PC-3 (cell line): ENCODE measurements at regions not wholly inside any gene's neighbourhood (a gene's known extent, or its start where the extent isn't known, plus 50 kb on each side); places are given as distances from the start of the nearest gene placed in this dataset.

Experiments used
- ATAC-seq: fragments of 200-7000 bp; cut with Tn5 transposase; 2 replicates; pipeline ENCODE4 v1.9.1; 2020; ENCODE audit warnings: mild to moderate bottlenecking, moderate library complexity
- BruUV-seq: library from RNA; stranded (reverse); fragments of 400-500 nt; replicated peaks from 2 replicates; lab custom pipeline; 2021; lab: Mats Ljungman, UMichigan
- CTCF ChIA-PET: fragments of 300-600 bp; sonication (Branson Sonifier 250); formaldehyde crosslinking; loops from one replicate; lab custom pipeline; 2022; ENCODE audit warnings: antibody characterized with exemption; lab: Charles Lee
- POLR2A ChIA-PET: fragments of 300-600 bp; sonication (Branson Sonifier 250); formaldehyde crosslinking; loops from one replicate; lab custom pipeline; 2022; ENCODE audit warnings: antibody characterized with exemption; ENCODE audit not compliant: unreplicated experiment; lab: Charles Lee
- DNase-seq: peaks from one replicate; pipeline ENCODE4 v3.0.0-alpha.2; 2015
- H2AFZ ChIP-seq: fragments of 300-600 bp; sonication (generic); 2 replicates; pipeline ENCODE4 v1.6.0; 2016; ENCODE audit warnings: antibody characterized with exemption, low read length
- H3F3A ChIP-seq: fragments of 300-600 bp; sonication (generic); one replicate; pipeline ENCODE4 v1.6.0; 2017; ENCODE audit warnings: antibody characterized with exemption, low read length, control low read depth, mild to moderate bottlenecking; ENCODE audit not compliant: unreplicated experiment
- H3K27ac ChIP-seq: fragments of 300-600 bp; sonication (generic); 2 replicates; pipeline ENCODE4 v1.5.1; 2016; ENCODE audit warnings: mild to moderate bottlenecking, low read length
- H3K27me3 ChIP-seq: fragments of 300-600 bp; sonication (generic); 2 replicates; pipeline ENCODE4 v1.6.1; 2016; ENCODE audit warnings: low read length, mixed read lengths
- H3K36me3 ChIP-seq: fragments of 300-600 bp; sonication (generic); 2 replicates; pipeline ENCODE4 v1.6.1; 2016; ENCODE audit warnings: low read depth, mixed run types, low read length, mixed read lengths
- H3K4me1 ChIP-seq: fragments of 300-600 bp; sonication (generic); 2 replicates; pipeline ENCODE4 v1.5.1; 2016; ENCODE audit warnings: low read length; ENCODE audit not compliant: insufficient read depth
- H3K4me2 ChIP-seq: fragments of 300-600 bp; sonication (generic); 2 replicates; pipeline ENCODE4 v1.6.0; 2016; ENCODE audit warnings: low read length
- H3K4me3 ChIP-seq: fragments of 300-600 bp; sonication (generic); 2 replicates; pipeline ENCODE4 v1.5.1; 2016; ENCODE audit warnings: mild to moderate bottlenecking, low read length, mixed read lengths
- H3K79me2 ChIP-seq: fragments of 300-600 bp; sonication (generic); 2 replicates; pipeline ENCODE4 v1.6.1; 2017; ENCODE audit warnings: low read length, mixed read lengths
- H3K9ac ChIP-seq: fragments of 300-600 bp; sonication (generic); 2 replicates; pipeline ENCODE4 v1.6.0; 2016; ENCODE audit warnings: mild to moderate bottlenecking, low read length
- H3K9me2 ChIP-seq: fragments of 300-600 bp; sonication (generic); replicated peaks from 2 replicates; pipeline ENCODE4 v1.6.1; 2016; ENCODE audit warnings: mixed run types, low read length, mixed read lengths
- H3K9me3 ChIP-seq: fragments of 300-600 bp; sonication (generic); 2 replicates; pipeline ENCODE4 v1.6.1; 2016; ENCODE audit warnings: low read length, mixed read lengths
- H4K20me1 ChIP-seq: fragments of 300-600 bp; sonication (generic); 2 replicates; pipeline ENCODE4 v1.6.1; 2016; ENCODE audit warnings: low read length, mixed read lengths
- EZH2 ChIP-seq: fragments of 300-600 bp; sonication (generic); IDR thresholded peaks from one replicate; pipeline ENCODE4 v1.6.1; 2017; ENCODE audit warnings: antibody characterized with exemption, mild to moderate bottlenecking, low read length; ENCODE audit not compliant: unreplicated experiment
- EZH2phosphoT487 ChIP-seq: fragments of 300-600 bp; sonication (generic); IDR thresholded peaks from 2 replicates; pipeline ENCODE4 v1.6.1; 2018; ENCODE audit warnings: mild to moderate bottlenecking, antibody characterized with exemption, low read length, borderline replicate concordance
- intact Hi-C: fragments of 100-400 bp; cut with micrococcal nuclease; formaldehyde crosslinking; loops from 2 replicates; pipeline ENCODE4 v1.9.0; 2023
- TF ChIP-seq, protein P1 (sequence below): fragments of 300-600 bp; sonication (generic); conservative IDR thresholded peaks from 2 replicates; pipeline ENCODE4 v1.5.1; 2017; ENCODE audit warnings: antibody characterized with exemption, low read depth, mild to moderate bottlenecking, low read length

DNA sequence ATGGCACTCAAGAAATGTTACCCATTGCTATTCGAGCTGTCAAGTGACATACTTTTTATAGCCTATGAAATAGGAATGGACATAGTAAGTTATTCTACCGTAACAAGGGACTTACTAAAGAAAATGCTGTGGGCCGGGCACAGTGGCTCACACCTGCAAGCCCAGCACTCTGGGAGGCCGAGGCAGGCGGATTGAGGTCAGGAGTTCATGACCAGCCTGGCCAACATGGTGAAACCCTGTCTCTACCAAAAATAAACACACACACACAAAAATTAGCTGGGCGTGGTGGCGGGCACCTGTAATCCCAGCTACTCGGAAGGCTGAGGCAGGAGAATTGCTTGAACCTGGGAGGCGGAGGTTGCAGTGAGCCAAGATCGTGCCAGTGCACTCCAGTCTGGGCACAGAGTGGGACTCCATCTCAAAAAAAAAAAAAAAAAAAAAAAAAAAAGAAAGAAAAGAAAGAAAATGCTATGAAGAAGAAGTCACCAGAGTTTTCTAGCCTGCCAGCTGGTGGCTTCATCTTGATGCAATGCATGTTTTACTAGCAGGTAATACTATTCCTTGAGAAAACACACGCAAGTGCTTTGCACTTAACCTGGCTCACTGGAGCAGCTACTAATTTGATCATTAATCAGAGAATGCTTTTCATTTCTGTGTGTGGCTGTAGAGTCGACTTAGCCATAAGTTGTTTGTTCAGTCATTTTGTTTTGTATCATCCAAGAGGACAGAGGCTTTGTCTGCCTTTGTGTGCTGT is 166.7 kb upstream of the MYL2 start:
- ATAC-seq (no peak), DNase-seq (no peak)
- POLR2A ChIA-PET: no interaction called here
- intact Hi-C loops: no loop called here
- H4K20me1 ChIP-seq: no peaks in the 10 kb centered on the region
- no peaks in the 10 kb centered on the region for H3K36me3 ChIP-seq
- no peaks in the 10 kb centered on the region for H3K79me2 ChIP-seq
- H2AFZ ChIP-seq: no peak overlapping the region
- no peak overlapping the region for H3K9ac ChIP-seq
- BruUV-seq: no TSS peak
- H3K9me2 ChIP-seq: no peaks in the 10 kb centered on the region
- no peak overlapping the region for H3K27ac ChIP-seq
- H3K27me3 ChIP-seq: peaks cover 93% of the 10 kb centered on the region
- H3K4me2 ChIP-seq: no peak overlapping the region
- no peak overlapping the region for H3K4me3 ChIP-seq
- TF ChIP-seq EZH2phosphoT487 (no peak), EZH2 (no peak)
- TF ChIP-seq, protein P1, sequence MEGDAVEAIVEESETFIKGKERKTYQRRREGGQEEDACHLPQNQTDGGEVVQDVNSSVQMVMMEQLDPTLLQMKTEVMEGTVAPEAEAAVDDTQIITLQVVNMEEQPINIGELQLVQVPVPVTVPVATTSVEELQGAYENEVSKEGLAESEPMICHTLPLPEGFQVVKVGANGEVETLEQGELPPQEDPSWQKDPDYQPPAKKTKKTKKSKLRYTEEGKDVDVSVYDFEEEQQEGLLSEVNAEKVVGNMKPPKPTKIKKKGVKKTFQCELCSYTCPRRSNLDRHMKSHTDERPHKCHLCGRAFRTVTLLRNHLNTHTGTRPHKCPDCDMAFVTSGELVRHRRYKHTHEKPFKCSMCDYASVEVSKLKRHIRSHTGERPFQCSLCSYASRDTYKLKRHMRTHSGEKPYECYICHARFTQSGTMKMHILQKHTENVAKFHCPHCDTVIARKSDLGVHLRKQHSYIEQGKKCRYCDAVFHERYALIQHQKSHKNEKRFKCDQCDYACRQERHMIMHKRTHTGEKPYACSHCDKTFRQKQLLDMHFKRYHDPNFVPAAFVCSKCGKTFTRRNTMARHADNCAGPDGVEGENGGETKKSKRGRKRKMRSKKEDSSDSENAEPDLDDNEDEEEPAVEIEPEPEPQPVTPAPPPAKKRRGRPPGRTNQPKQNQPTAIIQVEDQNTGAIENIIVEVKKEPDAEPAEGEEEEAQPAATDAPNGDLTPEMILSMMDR: no peak
- no peaks in the 10 kb centered on the region for H3K9me3 ChIP-seq
- no peaks in the 10 kb centered on the region for H3F3A ChIP-seq
- H3K4me1 ChIP-seq: no peaks in the 10 kb centered on the region
- CTCF ChIA-PET: no interaction called here

DNA sequence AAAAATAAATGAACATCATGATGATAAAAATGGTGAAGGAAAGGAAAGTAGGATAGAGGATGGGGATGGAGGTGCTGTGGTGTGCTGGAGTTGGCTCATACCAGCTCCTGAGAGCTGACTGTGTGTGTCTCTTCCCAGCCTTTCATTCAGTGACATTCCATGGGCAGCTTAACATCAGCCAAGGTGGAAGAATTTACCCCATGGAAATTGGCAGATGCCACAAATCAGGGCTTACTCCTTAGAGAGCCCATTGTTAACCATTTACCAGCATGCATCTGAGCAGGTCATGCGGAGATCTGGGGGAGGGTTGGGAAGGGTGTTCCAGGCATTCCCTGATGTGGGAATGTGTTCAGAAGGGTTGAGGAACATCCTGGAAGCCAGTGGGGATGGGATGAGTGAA is 164.7 kb upstream of the MYL2 start:
- DNase-seq (no peak), ATAC-seq (no peak)
- Histone ChIP-seq H3K9me2 (no peaks in the 10 kb centered on the region), H4K20me1 (no peaks in the 10 kb centered on the region), H3K4me3 (no peak overlapping the region), H3K27me3 (peaks cover 92% of the 10 kb centered on the region), H3K4me2 (no peak overlapping the region), H2AFZ (no peak overlapping the region), H3K9ac (no peak overlapping the region), H3K79me2 (no peaks in the 10 kb centered on the region), H3K36me3 (no peaks in the 10 kb centered on the region), H3K4me1 (no peaks in the 10 kb centered on the region), H3F3A (no peaks in the 10 kb centered on the region), H3K9me3 (no peaks in the 10 kb centered on the region), H3K27ac (no peak overlapping the region)
- TF ChIP-seq EZH2phosphoT487 (no peak), EZH2 (no peak)
- TF ChIP-seq, protein P1: no peak
- no TSS peak for BruUV-seq
- ChIA-PET POLR2A (no interaction called here), CTCF (interaction anchor here (0.7 kb wide), 1 partner anchor 136 kb away, joined by 5 read pairs; no protein-coding TSS in a partner anchor)
- intact Hi-C loops: no loop called here

DNA sequence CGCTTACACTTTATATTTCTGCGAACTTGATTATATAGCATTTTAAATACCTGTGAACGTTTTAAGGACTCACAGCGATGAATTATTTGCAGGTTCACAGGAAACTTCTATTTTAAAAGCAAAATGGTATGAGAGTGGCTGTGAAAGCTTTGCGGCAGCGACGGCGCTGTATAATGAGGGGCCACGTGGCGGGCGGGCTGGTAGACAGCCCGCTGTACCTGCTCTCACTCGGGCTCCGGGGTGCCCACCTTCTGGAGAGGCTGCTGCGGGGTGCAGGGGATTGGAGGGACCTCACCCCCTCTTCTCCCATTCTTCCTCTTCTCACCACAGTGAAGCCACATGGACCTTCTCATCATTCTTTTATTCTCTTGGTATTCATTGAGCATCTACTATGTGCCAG is 164.2 kb upstream of the MYL2 start:
- no peak overlapping the region for H3K4me3 ChIP-seq
- no peak overlapping the region for H3K27ac ChIP-seq
- TF ChIP-seq EZH2phosphoT487: no peak
- H3K9me2 ChIP-seq: no peaks in the 10 kb centered on the region
- peaks cover 92% of the 10 kb centered on the region for H3K27me3 ChIP-seq
- no peaks in the 10 kb centered on the region for H3K79me2 ChIP-seq
- H3K4me2 ChIP-seq: no peak overlapping the region
- no peak overlapping the region for H2AFZ ChIP-seq
- POLR2A ChIA-PET: no interaction called here
- intact Hi-C loops: no loop called here
- no peak for DNase-seq
- H3K9me3 ChIP-seq: no peaks in the 10 kb centered on the region
- H3F3A ChIP-seq: no peaks in the 10 kb centered on the region
- no peaks in the 10 kb centered on the region for H4K20me1 ChIP-seq
- BruUV-seq: no TSS peak
- CTCF ChIA-PET: no interaction called here
- no peak overlapping the region for H3K9ac ChIP-seq
- H3K4me1 ChIP-seq: no peaks in the 10 kb centered on the region
- H3K36me3 ChIP-seq: no peaks in the 10 kb centered on the region
- ATAC-seq: no peak
